GM23248 (cell line): ENCODE measurements at regions not wholly inside any gene's neighbourhood (a gene's known extent, or its start where the extent isn't known, plus 50 kb on each side); places are given as distances from the start of the nearest gene placed in this dataset.

Source experiments
- EZH2 ChIP-seq: fragments of 200-600 bp; sonication (generic); IDR thresholded peaks from 2 replicates; pipeline ENCODE4 v1.6.1; 2018; ENCODE audit warnings: antibody characterized with exemption, mild to moderate bottlenecking; ENCODE audit not compliant: insufficient read depth, poor library complexity, severe bottlenecking
- EZH2phosphoT487 ChIP-seq: fragments of 200-600 bp; sonication (generic); IDR thresholded peaks from 2 replicates; pipeline ENCODE4 v1.6.1; 2018; ENCODE audit warnings: antibody characterized with exemption, moderate library complexity, mild to moderate bottlenecking, low read depth; ENCODE audit not compliant: insufficient read depth

GRCh38 chr7:85883-86515 lies 106.4 kb upstream of the FAM20C start:
- TF ChIP-seq EZH2phosphoT487 (no peak), EZH2 (no peak)
